Endothelial cell of umbilical vein (primary cell): ENCODE measurements at regions not wholly inside any gene's neighbourhood (a gene's known extent, or its start where the extent isn't known, plus 50 kb on each side); places are given as distances from the start of the nearest gene placed in this dataset.

ENCODE experiments used
- CTCF ChIP-seq, 2 donors: IDR thresholded peaks; 1 replicate in 1 of 2; 2 replicates in 1 of 2; pipeline ENCODE4 v1.5.1; 2011; ENCODE audit warnings: low read length in 2 of 2, mild to moderate bottlenecking in 2 of 2, moderate library complexity in 2 of 2, control low read depth in 1 of 2, inconsistent platforms in 1 of 2, low read depth in 1 of 2; ENCODE audit not compliant: insufficient read depth in 1 of 2; ENCODE audit errors: extremely low read depth in 1 of 2
- EZH2 ChIP-seq: IDR thresholded peaks from 2 replicates; pipeline ENCODE4 v1.6.1; 2012; ENCODE audit warnings: borderline replicate concordance, low read depth, mild to moderate bottlenecking, moderate library complexity, low read length, inconsistent platforms; ENCODE audit not compliant: severe bottlenecking
- FOS ChIP-seq: IDR thresholded peaks from 2 replicates; pipeline ENCODE4 v1.6.1; 2011; ENCODE audit warnings: mild to moderate bottlenecking, low read length, moderate library complexity, borderline replicate concordance; ENCODE audit not compliant: insufficient read depth
- MAX ChIP-seq: IDR thresholded peaks from 2 replicates; pipeline ENCODE4 v1.6.1; 2011; ENCODE audit not compliant: insufficient read depth, insufficient read length
- POLR2A ChIP-seq: IDR thresholded peaks from 2 replicates; pipeline ENCODE4 v1.6.1; 2012; ENCODE audit warnings: low read depth, mild to moderate bottlenecking, control low read depth, low read length
- POLR2AphosphoS5 ChIP-seq: IDR thresholded peaks from 2 replicates; pipeline ENCODE4 v1.6.1; 2012; ENCODE audit warnings: low read depth, mild to moderate bottlenecking, control low read depth, low read length, moderate library complexity; ENCODE audit not compliant: insufficient read depth

- TF ChIP-seq CTCF (IDR thresholded peaks at IDR 0.05; ENCODE audit: extremely low read depth in 1 of 2, insufficient read depth in 1 of 2, low read depth in 1 of 2, low read length in 2 of 2) (no peak), POLR2AphosphoS5 (no peak), EZH2 (no peak), MAX (no peak), POLR2A (no peak), FOS (no peak)
These were observed 54.7 kb upstream of the CA12 start for GRCh38 chr15:63436341-63436740.
